ENCODE measurements at regions not wholly inside any gene's neighbourhood (a gene's known extent, or its start where the extent isn't known, plus 50 kb on each side); places are given as distances from the start of the nearest gene placed in this dataset.

DNA sequence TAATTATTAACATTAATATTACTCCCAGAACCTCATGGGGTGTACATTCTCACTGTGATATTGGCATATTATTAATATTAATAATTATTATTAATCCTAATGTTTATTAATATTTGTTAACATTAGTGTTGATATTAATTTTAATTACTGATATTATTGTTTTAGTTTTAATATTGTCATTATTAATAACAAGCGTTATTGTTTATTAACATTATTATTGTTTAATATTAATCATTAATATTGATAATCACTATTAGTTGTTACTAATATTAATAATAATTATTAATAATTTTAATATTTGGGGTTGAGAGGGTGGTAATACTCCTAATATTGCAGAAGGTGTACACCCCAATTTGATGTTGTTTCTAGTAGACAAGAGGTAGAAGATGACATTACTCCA is 193.1 kb upstream of the XIRP2 start:
- TF ChIP-seq, protein P1, sequence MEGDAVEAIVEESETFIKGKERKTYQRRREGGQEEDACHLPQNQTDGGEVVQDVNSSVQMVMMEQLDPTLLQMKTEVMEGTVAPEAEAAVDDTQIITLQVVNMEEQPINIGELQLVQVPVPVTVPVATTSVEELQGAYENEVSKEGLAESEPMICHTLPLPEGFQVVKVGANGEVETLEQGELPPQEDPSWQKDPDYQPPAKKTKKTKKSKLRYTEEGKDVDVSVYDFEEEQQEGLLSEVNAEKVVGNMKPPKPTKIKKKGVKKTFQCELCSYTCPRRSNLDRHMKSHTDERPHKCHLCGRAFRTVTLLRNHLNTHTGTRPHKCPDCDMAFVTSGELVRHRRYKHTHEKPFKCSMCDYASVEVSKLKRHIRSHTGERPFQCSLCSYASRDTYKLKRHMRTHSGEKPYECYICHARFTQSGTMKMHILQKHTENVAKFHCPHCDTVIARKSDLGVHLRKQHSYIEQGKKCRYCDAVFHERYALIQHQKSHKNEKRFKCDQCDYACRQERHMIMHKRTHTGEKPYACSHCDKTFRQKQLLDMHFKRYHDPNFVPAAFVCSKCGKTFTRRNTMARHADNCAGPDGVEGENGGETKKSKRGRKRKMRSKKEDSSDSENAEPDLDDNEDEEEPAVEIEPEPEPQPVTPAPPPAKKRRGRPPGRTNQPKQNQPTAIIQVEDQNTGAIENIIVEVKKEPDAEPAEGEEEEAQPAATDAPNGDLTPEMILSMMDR (IDR thresholded peaks at IDR 0.05): no peak
- no peak for TF ChIP-seq ZFX (IDR thresholded peaks at IDR 0.05; ENCODE audit: borderline replicate concordance)
